ENCODE measurements at regions not wholly inside any gene's neighbourhood (a gene's known extent, or its start where the extent isn't known, plus 50 kb on each side); places are given as distances from the start of the nearest gene placed in this dataset.

DNA sequence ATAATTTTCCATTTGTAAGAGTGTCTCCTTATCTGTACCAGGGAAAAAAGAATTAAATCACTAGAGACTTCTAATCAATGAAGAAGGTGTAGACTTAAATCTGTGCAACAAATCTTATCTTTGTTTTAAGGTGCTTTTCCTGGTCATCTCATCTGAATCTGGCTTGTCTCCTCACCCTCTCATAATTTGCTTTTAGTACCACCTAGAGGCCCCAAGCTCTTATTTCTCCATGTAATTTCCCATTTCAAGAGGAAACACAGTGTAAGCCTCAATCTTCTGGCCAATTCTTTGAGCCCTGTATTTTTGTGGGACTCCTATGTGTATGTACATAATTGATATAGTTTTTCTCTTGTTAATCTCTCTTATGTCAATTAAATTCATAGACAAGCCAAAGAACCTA, 1975.3 kb upstream of the CDH6 start:
- TF ChIP-seq, protein P1, sequence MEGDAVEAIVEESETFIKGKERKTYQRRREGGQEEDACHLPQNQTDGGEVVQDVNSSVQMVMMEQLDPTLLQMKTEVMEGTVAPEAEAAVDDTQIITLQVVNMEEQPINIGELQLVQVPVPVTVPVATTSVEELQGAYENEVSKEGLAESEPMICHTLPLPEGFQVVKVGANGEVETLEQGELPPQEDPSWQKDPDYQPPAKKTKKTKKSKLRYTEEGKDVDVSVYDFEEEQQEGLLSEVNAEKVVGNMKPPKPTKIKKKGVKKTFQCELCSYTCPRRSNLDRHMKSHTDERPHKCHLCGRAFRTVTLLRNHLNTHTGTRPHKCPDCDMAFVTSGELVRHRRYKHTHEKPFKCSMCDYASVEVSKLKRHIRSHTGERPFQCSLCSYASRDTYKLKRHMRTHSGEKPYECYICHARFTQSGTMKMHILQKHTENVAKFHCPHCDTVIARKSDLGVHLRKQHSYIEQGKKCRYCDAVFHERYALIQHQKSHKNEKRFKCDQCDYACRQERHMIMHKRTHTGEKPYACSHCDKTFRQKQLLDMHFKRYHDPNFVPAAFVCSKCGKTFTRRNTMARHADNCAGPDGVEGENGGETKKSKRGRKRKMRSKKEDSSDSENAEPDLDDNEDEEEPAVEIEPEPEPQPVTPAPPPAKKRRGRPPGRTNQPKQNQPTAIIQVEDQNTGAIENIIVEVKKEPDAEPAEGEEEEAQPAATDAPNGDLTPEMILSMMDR (IDR thresholded peaks at IDR 0.05): no peak
- TF ChIP-seq, protein P2, sequence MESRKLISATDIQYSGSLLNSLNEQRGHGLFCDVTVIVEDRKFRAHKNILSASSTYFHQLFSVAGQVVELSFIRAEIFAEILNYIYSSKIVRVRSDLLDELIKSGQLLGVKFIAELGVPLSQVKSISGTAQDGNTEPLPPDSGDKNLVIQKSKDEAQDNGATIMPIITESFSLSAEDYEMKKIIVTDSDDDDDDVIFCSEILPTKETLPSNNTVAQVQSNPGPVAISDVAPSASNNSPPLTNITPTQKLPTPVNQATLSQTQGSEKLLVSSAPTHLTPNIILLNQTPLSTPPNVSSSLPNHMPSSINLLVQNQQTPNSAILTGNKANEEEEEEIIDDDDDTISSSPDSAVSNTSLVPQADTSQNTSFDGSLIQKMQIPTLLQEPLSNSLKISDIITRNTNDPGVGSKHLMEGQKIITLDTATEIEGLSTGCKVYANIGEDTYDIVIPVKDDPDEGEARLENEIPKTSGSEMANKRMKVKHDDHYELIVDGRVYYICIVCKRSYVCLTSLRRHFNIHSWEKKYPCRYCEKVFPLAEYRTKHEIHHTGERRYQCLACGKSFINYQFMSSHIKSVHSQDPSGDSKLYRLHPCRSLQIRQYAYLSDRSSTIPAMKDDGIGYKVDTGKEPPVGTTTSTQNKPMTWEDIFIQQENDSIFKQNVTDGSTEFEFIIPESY (IDR thresholded peaks at IDR 0.05; ENCODE audit: borderline replicate concordance, low read depth): no peak
- TF ChIP-seq TCF12 (IDR thresholded peaks at IDR 0.05): no peak
- TF ChIP-seq SIN3A (IDR thresholded peaks at IDR 0.05; ENCODE audit: borderline replicate concordance, low read depth, low read length): no peak
- no peak for TF ChIP-seq MEF2A (IDR thresholded peaks at IDR 0.05; ENCODE audit: borderline replicate concordance, low read depth)
- TF ChIP-seq YY1 (IDR thresholded peaks at IDR 0.05; ENCODE audit: low read depth): no peak
- TF ChIP-seq, protein P3, sequence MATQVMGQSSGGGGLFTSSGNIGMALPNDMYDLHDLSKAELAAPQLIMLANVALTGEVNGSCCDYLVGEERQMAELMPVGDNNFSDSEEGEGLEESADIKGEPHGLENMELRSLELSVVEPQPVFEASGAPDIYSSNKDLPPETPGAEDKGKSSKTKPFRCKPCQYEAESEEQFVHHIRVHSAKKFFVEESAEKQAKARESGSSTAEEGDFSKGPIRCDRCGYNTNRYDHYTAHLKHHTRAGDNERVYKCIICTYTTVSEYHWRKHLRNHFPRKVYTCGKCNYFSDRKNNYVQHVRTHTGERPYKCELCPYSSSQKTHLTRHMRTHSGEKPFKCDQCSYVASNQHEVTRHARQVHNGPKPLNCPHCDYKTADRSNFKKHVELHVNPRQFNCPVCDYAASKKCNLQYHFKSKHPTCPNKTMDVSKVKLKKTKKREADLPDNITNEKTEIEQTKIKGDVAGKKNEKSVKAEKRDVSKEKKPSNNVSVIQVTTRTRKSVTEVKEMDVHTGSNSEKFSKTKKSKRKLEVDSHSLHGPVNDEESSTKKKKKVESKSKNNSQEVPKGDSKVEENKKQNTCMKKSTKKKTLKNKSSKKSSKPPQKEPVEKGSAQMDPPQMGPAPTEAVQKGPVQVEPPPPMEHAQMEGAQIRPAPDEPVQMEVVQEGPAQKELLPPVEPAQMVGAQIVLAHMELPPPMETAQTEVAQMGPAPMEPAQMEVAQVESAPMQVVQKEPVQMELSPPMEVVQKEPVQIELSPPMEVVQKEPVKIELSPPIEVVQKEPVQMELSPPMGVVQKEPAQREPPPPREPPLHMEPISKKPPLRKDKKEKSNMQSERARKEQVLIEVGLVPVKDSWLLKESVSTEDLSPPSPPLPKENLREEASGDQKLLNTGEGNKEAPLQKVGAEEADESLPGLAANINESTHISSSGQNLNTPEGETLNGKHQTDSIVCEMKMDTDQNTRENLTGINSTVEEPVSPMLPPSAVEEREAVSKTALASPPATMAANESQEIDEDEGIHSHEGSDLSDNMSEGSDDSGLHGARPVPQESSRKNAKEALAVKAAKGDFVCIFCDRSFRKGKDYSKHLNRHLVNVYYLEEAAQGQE (IDR thresholded peaks at IDR 0.05; ENCODE audit: low read depth, low read length): no peak

Measured in SK-N-SH (cell line).